ENCODE measurements at regions not wholly inside any gene's neighbourhood (a gene's known extent, or its start where the extent isn't known, plus 50 kb on each side); places are given as distances from the start of the nearest gene placed in this dataset.
"Not testable (repeated sequence)": the region's sequence is repeated elsewhere in the genome, so short reads cannot be mapped to it uniquely, and the experiment has no call there.

GRCh38 chr17:20840453-20840852 lies 202.4 kb downstream of the USP22 start:
- not testable (repeated sequence) for H3K27ac ChIP-seq; H3K4me1 ChIP-seq; DNase-seq; H3K36me3 ChIP-seq; H3K9me3 ChIP-seq (replicated peaks); H3K4me3 ChIP-seq; H3K27me3 ChIP-seq

- H3K4me1 ChIP-seq; H3K27ac ChIP-seq; H3K36me3 ChIP-seq; H3K27me3 ChIP-seq; H3K4me3 ChIP-seq; H3K9me3 ChIP-seq (replicated peaks); DNase-seq: not testable (repeated sequence)
These were observed 201.6 kb downstream of the USP22 start for GRCh38 chr17:20840987-20841865.

- H3K27ac ChIP-seq, H3K4me3 ChIP-seq, H3K4me1 ChIP-seq: not testable (repeated sequence)
These were observed 200.8 kb downstream of the USP22 start for GRCh38 chr17:20842012-20842411.

GRCh38 chr17:20843261-20843660 lies 199.6 kb downstream of the USP22 start:
- H3K36me3 ChIP-seq = not testable (repeated sequence)

More at GRCh38 chr17:20842012-20842411, 200.8 kb downstream of the USP22 start:
- H3K9me3 ChIP-seq (replicated peaks); DNase-seq; H3K36me3 ChIP-seq; H3K27me3 ChIP-seq: not testable (repeated sequence)

GRCh38 chr17:20843799-20844553 lies 198.8 kb downstream of the USP22 start:
- not testable (repeated sequence) for H3K27ac ChIP-seq; H3K9me3 ChIP-seq (replicated peaks); DNase-seq; H3K27me3 ChIP-seq; H3K4me3 ChIP-seq; H3K4me1 ChIP-seq; H3K36me3 ChIP-seq

More at GRCh38 chr17:20843261-20843660, 199.6 kb downstream of the USP22 start:
- H3K27me3 ChIP-seq; H3K27ac ChIP-seq; DNase-seq; H3K4me3 ChIP-seq; H3K4me1 ChIP-seq; H3K9me3 ChIP-seq (replicated peaks): not testable (repeated sequence)

- H3K4me3 ChIP-seq = not testable (repeated sequence)
- peak in 1 of 2 experiments; percentile 35 for DNase-seq
These were observed 193.9 kb downstream of the USP22 start for GRCh38 chr17:20848869-20849443.

GRCh38 chr17:20851591-20852238 lies 191.1 kb downstream of the USP22 start:
- not testable (repeated sequence) for H3K4me1 ChIP-seq; H3K36me3 ChIP-seq; H3K9me3 ChIP-seq (replicated peaks); H3K27ac ChIP-seq; H3K4me3 ChIP-seq
- peaks cover 12% of the 10 kb centered on the region; the same call in 1 of the 2 replicates for H3K27me3 ChIP-seq
- peak in 1 of 2 experiments; percentile 41 for DNase-seq

More at GRCh38 chr17:20848869-20849443, 193.9 kb downstream of the USP22 start:
- not testable (repeated sequence) for H3K27ac ChIP-seq; H3K36me3 ChIP-seq; H3K9me3 ChIP-seq (replicated peaks); H3K4me1 ChIP-seq
- peaks cover 12% of the 10 kb centered on the region; the same call in 1 of the 2 replicates for H3K27me3 ChIP-seq

- no peaks in the 10 kb centered on the region for H3K36me3 ChIP-seq
- peaks cover 12% of the 10 kb centered on the region; the same call in 1 of the 2 replicates for H3K27me3 ChIP-seq
- DNase-seq = no peak
- H3K9me3 ChIP-seq (replicated peaks) = no peaks in the 10 kb centered on the region
- no peak overlapping the region for H3K27ac ChIP-seq
- H3K4me1 ChIP-seq = peaks cover 3% of the 10 kb centered on the region; the same call in 1 of the 2 replicates
- H3K4me3 ChIP-seq = no peak overlapping the region
These were observed 190.4 kb downstream of the USP22 start for GRCh38 chr17:20852239-20852989.

GRCh38 chr17:20852990-20853370 lies 189.8 kb downstream of the USP22 start:
- Histone ChIP-seq H3K27ac (no peak overlapping the region), H3K9me3 (replicated peaks) (no peaks in the 10 kb centered on the region), H3K4me1 (peaks cover 3% of the 10 kb centered on the region; the same call in 1 of the 2 replicates), H3K4me3 (no peak overlapping the region), H3K36me3 (no peaks in the 10 kb centered on the region), H3K27me3 (peaks cover 10% of the 10 kb centered on the region; the same call in 1 of the 2 replicates)
- DNase-seq = no peak

GRCh38 chr17:20855910-20856470 lies 186.8 kb downstream of the USP22 start:
- not testable (repeated sequence) for H3K4me3 ChIP-seq; H3K9me3 ChIP-seq (replicated peaks); H3K27me3 ChIP-seq; H3K4me1 ChIP-seq; H3K27ac ChIP-seq; H3K36me3 ChIP-seq
- DNase-seq = peak in 1 of 2 experiments; percentile 27

GRCh38 chr17:20866444-20867209 lies 176.2 kb downstream of the USP22 start:
- not testable (repeated sequence) for H3K27me3 ChIP-seq; H3K36me3 ChIP-seq; H3K4me3 ChIP-seq; H3K27ac ChIP-seq; DNase-seq; H3K9me3 ChIP-seq (replicated peaks); H3K4me1 ChIP-seq

GRCh38 chr17:20867436-20867937 lies 175.3 kb downstream of the USP22 start:
- H3K4me1 ChIP-seq; H3K36me3 ChIP-seq; DNase-seq; H3K4me3 ChIP-seq; H3K27me3 ChIP-seq; H3K27ac ChIP-seq; H3K9me3 ChIP-seq (replicated peaks): not testable (repeated sequence)
